GM12878 (cell line): ENCODE measurements at regions not wholly inside any gene's neighbourhood (a gene's known extent, or its start where the extent isn't known, plus 50 kb on each side); places are given as distances from the start of the nearest gene placed in this dataset.

Experiments
- CHD2 ChIP-seq: IDR thresholded peaks from 2 replicates; pipeline ENCODE4 v1.6.1; 2011; ENCODE audit warnings: low read depth, low read length, improper control_type of control experiment, borderline replicate concordance
- CREB1 ChIP-seq: IDR thresholded peaks from 2 replicates; pipeline ENCODE4 v1.6.1; 2012; ENCODE audit warnings: low read depth, mild to moderate bottlenecking, inconsistent platforms
- EZH2 ChIP-seq: IDR thresholded peaks from 2 replicates; pipeline ENCODE4 v1.6.1; 2012; ENCODE audit warnings: low read depth, mild to moderate bottlenecking, control low read depth, inconsistent platforms, low read length, borderline replicate concordance; ENCODE audit not compliant: control insufficient read depth
- MEF2B ChIP-seq: fragments of 450-650 bp; IDR thresholded peaks from 2 replicates; pipeline ENCODE4 v1.6.1; 2018; ENCODE audit warnings: mild to moderate bottlenecking, moderate library complexity; ENCODE audit not compliant: partially characterized antibody, poor library complexity, severe bottlenecking
- POLR2A ChIP-seq: IDR thresholded peaks from 2 replicates; pipeline ENCODE4 v1.6.1; 2011; ENCODE audit warnings: low read depth, mild to moderate bottlenecking, low read length
- POLR2AphosphoS5 ChIP-seq: IDR thresholded peaks from 2 replicates; pipeline ENCODE4 v1.6.1; 2011; ENCODE audit warnings: mild to moderate bottlenecking, low read length, inconsistent platforms
- RFX5 ChIP-seq: IDR thresholded peaks from 2 replicates; pipeline ENCODE4 v1.6.1; 2011; ENCODE audit warnings: low read depth, low read length, improper control_type of control experiment
- SMC3 ChIP-seq: IDR thresholded peaks from 2 replicates; pipeline ENCODE4 v1.6.1; 2011; ENCODE audit warnings: low read length, improper control_type of control experiment, borderline replicate concordance
- SP1 ChIP-seq: IDR thresholded peaks from one replicate; pipeline ENCODE4 v1.6.1; 2011; ENCODE audit warnings: low read depth, low read length
- TF ChIP-seq, protein P1 (sequence below), 3 experiments: IDR thresholded peaks in 2 of 3; conservative IDR thresholded peaks in 1 of 3; 2 replicates each; pipeline ENCODE4 v1.5.1; 2011; ENCODE audit warnings: low read depth in 3 of 3, low read length in 3 of 3, mild to moderate bottlenecking in 3 of 3, control low read depth in 2 of 3, moderate library complexity in 2 of 3, inconsistent platforms in 1 of 3, mixed read lengths in 1 of 3; ENCODE audit not compliant: control insufficient read depth in 2 of 3, insufficient read depth in 1 of 3; ENCODE audit errors: extremely low read depth in 1 of 3
- TF ChIP-seq, protein P2 (sequence below): fragments of 450-650 bp; IDR thresholded peaks from 2 replicates; pipeline ENCODE4 v1.6.1; 2017; ENCODE audit warnings: antibody characterized with exemption, mild to moderate bottlenecking, moderate library complexity
- TF ChIP-seq, protein P3 (sequence below): IDR thresholded peaks from 2 replicates; pipeline ENCODE4 v1.6.1; 2011; ENCODE audit warnings: low read depth, mild to moderate bottlenecking, low read length, moderate library complexity, borderline replicate concordance; ENCODE audit errors: extremely low read depth

DNA sequence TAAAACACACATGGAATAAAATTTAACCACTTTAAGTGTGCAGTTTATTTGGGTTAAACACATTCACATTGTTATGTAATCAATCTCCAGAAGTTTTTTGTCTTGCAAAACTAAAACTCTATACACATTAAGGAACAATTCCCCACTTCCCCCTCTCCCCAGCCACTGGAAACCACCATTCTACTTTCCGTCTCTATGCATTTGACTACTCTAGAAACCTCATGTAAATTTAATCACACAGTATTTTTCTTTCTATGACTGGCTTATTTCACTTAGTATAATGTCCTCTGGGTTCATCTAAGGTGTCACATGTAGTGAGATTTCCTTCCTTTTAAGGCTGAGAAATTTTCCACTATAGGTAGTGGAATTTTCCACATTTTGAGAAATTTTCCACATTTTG lies 568.7 kb upstream of the UBE2E2 start:
- TF ChIP-seq, protein P1, sequence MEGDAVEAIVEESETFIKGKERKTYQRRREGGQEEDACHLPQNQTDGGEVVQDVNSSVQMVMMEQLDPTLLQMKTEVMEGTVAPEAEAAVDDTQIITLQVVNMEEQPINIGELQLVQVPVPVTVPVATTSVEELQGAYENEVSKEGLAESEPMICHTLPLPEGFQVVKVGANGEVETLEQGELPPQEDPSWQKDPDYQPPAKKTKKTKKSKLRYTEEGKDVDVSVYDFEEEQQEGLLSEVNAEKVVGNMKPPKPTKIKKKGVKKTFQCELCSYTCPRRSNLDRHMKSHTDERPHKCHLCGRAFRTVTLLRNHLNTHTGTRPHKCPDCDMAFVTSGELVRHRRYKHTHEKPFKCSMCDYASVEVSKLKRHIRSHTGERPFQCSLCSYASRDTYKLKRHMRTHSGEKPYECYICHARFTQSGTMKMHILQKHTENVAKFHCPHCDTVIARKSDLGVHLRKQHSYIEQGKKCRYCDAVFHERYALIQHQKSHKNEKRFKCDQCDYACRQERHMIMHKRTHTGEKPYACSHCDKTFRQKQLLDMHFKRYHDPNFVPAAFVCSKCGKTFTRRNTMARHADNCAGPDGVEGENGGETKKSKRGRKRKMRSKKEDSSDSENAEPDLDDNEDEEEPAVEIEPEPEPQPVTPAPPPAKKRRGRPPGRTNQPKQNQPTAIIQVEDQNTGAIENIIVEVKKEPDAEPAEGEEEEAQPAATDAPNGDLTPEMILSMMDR (IDR thresholded peaks at IDR 0.05 in 2 of 3, conservative IDR thresholded peaks at IDR 0.05 in 1 of 3; ENCODE audit: control insufficient read depth in 2 of 3, extremely low read depth in 1 of 3, insufficient read depth in 1 of 3, low read depth in 3 of 3, low read length in 3 of 3): no peak
- TF ChIP-seq SP1 (no peak), MEF2B (no peak), CHD2 (no peak), POLR2A (no peak), EZH2 (no peak), RFX5 (no peak), CREB1 (no peak), SMC3 (no peak), POLR2AphosphoS5 (no peak)
- TF ChIP-seq, protein P2, sequence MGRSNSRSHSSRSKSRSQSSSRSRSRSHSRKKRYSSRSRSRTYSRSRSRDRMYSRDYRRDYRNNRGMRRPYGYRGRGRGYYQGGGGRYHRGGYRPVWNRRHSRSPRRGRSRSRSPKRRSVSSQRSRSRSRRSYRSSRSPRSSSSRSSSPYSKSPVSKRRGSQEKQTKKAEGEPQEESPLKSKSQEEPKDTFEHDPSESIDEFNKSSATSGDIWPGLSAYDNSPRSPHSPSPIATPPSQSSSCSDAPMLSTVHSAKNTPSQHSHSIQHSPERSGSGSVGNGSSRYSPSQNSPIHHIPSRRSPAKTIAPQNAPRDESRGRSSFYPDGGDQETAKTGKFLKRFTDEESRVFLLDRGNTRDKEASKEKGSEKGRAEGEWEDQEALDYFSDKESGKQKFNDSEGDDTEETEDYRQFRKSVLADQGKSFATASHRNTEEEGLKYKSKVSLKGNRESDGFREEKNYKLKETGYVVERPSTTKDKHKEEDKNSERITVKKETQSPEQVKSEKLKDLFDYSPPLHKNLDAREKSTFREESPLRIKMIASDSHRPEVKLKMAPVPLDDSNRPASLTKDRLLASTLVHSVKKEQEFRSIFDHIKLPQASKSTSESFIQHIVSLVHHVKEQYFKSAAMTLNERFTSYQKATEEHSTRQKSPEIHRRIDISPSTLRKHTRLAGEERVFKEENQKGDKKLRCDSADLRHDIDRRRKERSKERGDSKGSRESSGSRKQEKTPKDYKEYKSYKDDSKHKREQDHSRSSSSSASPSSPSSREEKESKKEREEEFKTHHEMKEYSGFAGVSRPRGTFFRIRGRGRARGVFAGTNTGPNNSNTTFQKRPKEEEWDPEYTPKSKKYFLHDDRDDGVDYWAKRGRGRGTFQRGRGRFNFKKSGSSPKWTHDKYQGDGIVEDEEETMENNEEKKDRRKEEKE: no peak
- TF ChIP-seq, protein P3, sequence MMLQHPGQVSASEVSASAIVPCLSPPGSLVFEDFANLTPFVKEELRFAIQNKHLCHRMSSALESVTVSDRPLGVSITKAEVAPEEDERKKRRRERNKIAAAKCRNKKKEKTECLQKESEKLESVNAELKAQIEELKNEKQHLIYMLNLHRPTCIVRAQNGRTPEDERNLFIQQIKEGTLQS: no peak
